Cardiac fibroblast (primary cell): ENCODE measurements at regions not wholly inside any gene's neighbourhood (a gene's known extent, or its start where the extent isn't known, plus 50 kb on each side); places are given as distances from the start of the nearest gene placed in this dataset.
"Not testable (repeated sequence)": the region's sequence is repeated elsewhere in the genome, so short reads cannot be mapped to it uniquely, and the experiment has no call there.

Experiments used
- DNase-seq, 2 donors: peaks; one replicate each; pipeline versions ENCODE4 v3.0.0 to v3.0.0-alpha.2; 2010; ENCODE audit warnings: low read depth in 2 of 2
- H3K4me3 ChIP-seq, 2 donors: replicated peaks in 1 of 2; 1 replicate in 1 of 2; 2 replicates in 1 of 2; pipeline ENCODE4 v1.5.1; 2011; ENCODE audit warnings: low read depth in 2 of 2, low read length in 2 of 2, mild to moderate bottlenecking in 2 of 2, moderate library complexity in 1 of 2
- CTCF ChIP-seq: IDR thresholded peaks from one replicate; pipeline ENCODE4 v1.5.1; 2011; ENCODE audit warnings: low read depth, mild to moderate bottlenecking, low read length, inconsistent platforms

- no peak for TF ChIP-seq CTCF
- DNase-seq = peak; percentile 42 to 98
- peak overlapping the region in 1 of 2 donors; percentile 8 for H3K4me3 ChIP-seq
These were observed 509.8 kb downstream of the CCDC171 start for GRCh38 chr9:16062542-16063240.

DNA sequence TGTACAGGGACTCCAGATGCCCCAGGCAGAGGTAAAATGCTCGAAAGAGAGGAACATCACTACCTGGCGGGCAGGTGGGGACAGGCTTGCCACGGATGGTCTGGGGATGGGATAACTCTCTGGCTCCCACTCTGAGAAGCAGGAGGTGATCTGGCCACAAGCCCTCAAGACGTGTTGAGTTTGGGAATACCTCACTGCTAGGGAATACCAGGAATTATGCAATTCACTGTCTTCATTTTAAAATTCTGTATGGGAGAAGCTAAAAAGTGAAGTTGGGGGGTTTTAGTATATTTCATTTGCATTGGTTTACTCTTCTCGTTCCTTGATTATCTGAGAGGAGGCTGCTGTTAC lies 510.4 kb downstream of the CCDC171 start:
- peak overlapping the region in 1 of 2 donors; percentile 8 for H3K4me3 ChIP-seq
- TF ChIP-seq CTCF = no peak
- no peak for DNase-seq

- TF ChIP-seq CTCF = no peak
- no peak for DNase-seq
- no peak overlapping the region for H3K4me3 ChIP-seq
These were observed 511.9 kb downstream of the CCDC171 start for GRCh38 chr9:16064771-16065170.

GRCh38 chr9:16066201-16066600 lies 513.4 kb downstream of the CCDC171 start:
- H3K4me3 ChIP-seq, DNase-seq: not testable (repeated sequence)

- no peak for TF ChIP-seq CTCF
- peak in 1 of 2 donors; percentile 39 for DNase-seq
- H3K4me3 ChIP-seq = no peak overlapping the region
These were observed 515.6 kb downstream of the CCDC171 start for GRCh38 chr9:16068476-16068875.

DNA sequence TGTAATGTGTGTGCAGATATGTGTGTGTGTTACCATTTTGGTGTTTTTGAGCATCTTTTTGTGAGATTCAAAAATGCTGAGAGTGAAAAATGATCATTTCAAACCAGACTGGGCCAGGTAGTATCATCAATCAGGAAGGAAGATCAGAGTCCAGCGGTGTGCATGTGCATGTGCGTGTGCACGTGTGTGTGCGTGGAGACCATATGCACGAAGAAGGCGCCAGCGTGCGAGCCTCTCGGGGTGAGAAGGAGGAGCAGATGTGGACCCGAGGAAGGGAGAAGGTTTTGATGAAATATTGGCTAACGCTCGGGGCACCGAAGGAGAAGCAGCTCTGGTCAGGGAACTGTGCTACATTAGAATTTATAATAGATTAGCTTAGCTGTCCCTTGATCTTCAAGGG lies 516.4 kb downstream of the CCDC171 start:
- H3K4me3 ChIP-seq = no peak overlapping the region
- no peak for TF ChIP-seq CTCF

DNA sequence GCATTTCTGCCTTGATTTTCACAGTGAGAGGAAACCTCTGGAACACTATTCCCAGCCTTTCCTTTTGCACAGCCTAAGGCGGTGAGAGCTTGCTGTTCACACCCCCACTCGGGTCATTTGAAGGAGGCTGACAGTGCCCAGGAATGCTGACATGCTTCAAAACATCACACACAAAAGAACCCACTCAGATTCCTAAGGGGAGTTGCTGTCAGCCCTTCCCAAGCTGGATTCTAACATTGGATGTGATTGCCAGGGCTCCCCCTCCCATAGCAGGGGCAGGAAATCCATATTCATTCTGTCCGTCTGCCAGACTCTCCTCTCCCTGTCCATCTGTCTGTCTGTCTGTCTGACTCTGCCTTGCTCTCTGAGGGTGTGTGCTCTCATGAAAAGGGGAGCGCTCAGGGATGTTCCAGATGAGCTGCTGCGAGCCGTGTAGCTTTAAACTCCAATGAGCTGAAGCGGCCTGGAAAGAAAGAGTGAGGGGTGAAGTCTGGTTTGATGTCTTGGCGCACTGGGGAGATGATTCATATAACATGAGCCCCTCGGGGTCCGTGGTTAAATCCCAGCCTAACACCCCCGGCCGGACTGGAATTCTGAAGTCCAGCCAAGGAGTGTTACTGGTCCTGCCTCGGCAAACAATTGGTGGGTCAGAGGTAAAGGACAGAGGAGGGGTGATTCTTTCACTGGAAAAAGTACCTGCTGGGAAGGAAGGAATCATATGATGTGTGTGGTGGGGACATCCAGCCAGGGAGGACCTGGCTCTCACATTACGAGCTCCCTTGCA lies 517.0 kb downstream of the CCDC171 start:
- DNase-seq = peak in 1 of 2 donors; percentile 38
- no peak overlapping the region for H3K4me3 ChIP-seq
- TF ChIP-seq CTCF = no peak

More for the DNA sequence above, 516.4 kb downstream of the CCDC171 start:
- no peak for DNase-seq
